ENCODE measurements at regions not wholly inside any gene's neighbourhood (a gene's known extent, or its start where the extent isn't known, plus 50 kb on each side); places are given as distances from the start of the nearest gene placed in this dataset.

DNA sequence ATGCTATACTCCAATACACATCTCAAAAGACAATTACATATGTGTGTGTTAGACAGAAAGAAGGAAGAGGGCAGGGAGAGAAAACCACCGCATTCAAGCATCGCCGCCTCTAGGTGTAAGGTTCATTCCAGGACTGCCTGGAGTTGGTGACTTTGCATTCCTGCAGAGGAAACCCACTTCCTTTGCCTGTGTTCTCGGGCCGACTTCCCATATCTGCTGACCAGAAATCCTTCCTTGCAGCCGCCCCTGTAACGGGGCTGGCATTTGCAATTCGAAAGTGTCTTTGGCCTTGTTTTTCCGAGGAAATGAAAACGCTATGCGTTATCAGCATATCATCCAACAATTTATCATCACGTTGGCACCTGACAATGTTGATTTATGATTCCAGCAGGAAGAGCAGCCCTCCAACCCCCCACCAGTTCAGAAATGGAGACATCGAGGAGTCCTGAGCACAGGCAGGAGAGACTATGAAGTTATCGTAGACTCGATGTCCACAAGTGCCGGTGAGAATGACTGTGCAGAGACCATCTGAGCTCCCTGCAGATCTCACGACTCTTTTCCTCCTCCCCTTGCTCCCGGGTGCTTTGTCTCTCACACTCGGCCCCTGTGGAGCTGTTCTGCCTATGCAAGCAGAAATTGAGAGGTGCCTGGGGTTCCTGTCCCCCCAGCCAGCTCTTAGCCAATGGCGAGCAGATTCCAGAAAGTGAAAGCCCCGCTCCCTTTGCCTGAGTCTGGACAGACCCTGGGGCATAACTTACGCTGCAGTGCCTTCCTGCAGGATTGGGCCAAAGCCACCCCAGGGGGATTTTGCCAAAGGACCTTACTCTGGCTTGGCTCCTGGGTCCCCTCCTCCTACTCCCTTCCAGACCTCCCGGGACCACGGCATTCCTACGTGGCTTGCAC is 68.9 kb upstream of the FOXK1 start:
- no peak for DNase-seq (ENCODE audit: low spot score)

DNA sequence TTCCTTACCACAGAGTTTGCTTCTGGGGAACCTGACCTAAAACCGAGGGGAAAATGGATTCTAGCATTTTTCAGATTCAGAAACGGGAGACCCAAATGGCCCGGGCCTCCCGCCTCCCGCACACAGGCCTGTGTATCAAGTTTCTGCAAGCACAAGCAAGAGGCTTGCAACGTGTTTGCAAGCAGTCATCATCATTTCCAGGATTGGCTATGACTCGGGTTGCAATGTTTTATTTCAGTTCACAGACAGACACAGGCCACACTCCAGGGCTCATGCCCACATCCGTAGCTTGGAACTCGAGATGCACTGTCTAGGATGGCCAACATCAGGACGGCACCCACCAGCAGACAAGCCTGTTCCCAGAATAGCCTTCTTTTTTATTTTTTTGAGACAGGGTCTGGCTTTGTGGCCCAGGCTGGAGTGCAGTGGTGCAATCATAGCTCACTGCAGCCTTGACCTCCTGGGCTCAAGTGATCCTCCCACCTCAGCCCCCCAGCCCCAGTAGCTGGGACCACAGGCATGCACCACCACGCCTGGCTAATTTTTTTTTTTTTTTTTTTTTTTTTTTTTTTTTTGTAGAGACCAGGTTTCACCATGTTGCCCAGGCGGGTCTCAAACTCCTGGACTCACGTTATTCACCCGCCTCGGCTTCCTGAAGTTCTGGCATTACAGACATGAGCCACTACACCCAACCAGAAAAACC is 68.1 kb upstream of the FOXK1 start:
- peak; percentile 45 for DNase-seq (ENCODE audit: low spot score)

- no peak for DNase-seq (ENCODE audit: low spot score)
Observed at GRCh38 chr7:4616116-4616515, 66.0 kb upstream of the FOXK1 start.

GRCh38 chr7:4621396-4621795 is 60.7 kb upstream of the FOXK1 start:
- no peak for DNase-seq (ENCODE audit: low spot score)

DNA sequence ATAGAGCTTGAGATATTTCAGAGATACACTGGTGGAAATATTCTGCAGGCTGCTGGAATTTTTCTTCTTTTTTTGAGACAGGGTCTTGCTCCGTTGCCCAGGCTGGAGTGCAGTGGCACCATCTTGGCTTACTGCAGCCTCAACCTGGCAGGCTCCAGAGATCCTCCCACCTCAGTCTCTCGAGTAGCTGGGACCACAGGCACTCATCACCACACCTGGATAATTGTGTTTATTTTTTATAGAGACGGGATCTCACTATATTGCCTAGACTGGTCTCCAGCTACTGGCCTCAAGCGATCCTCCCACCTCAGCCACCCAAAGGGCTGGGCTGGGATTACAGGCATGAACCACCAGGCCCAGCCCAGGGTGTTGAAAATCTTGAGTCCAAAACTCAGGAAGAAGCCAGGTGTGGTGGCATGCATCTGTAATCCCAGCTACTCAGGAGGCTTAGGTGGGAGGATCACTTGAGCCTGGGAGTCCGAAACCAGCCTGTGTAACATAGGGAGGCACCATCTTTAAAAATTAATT is 55.7 kb upstream of the FOXK1 start:
- no peak for DNase-seq (ENCODE audit: low spot score)

GRCh38 chr7:4629287-4629895 is 52.7 kb upstream of the FOXK1 start:
- no peak for DNase-seq (ENCODE audit: low spot score)

- DNase-seq (ENCODE audit: low spot score), result peak; percentile 82
Observed at GRCh38 chr7:4631380-4632179, 50.5 kb upstream of the FOXK1 start.

Measured in mucosa of gallbladder (tissue), 1 donor.